Ishikawa (cell line): ENCODE measurements at regions not wholly inside any gene's neighbourhood (a gene's known extent, or its start where the extent isn't known, plus 50 kb on each side); places are given as distances from the start of the nearest gene placed in this dataset.

ENCODE experiments used
- CEBPB ChIP-seq: IDR thresholded peaks from 2 replicates; pipeline ENCODE4 v1.6.1; 2012
- CREB1 ChIP-seq: IDR thresholded peaks from 2 replicates; pipeline ENCODE4 v1.6.1; 2012; ENCODE audit warnings: low read depth
- EGR1 ChIP-seq: IDR thresholded peaks from 2 replicates; pipeline ENCODE4 v1.6.1; 2012
- EP300 ChIP-seq: IDR thresholded peaks from 2 replicates; pipeline ENCODE4 v1.6.1; 2012; ENCODE audit warnings: borderline replicate concordance
- FOXM1 ChIP-seq: IDR thresholded peaks from 2 replicates; pipeline ENCODE4 v1.6.1; 2012; ENCODE audit warnings: low read depth, borderline replicate concordance
- NFIC ChIP-seq: IDR thresholded peaks from 2 replicates; pipeline ENCODE4 v1.6.1; 2012
- RAD21 ChIP-seq: IDR thresholded peaks from 2 replicates; pipeline ENCODE4 v1.6.1; 2012; ENCODE audit warnings: low read depth
- TAF1 ChIP-seq: IDR thresholded peaks from 2 replicates; pipeline ENCODE4 v1.6.1; 2012; ENCODE audit warnings: low read depth, mild to moderate bottlenecking
- TCF12 ChIP-seq: IDR thresholded peaks from 2 replicates; pipeline ENCODE4 v1.6.1; 2012; ENCODE audit warnings: low read depth
- TEAD4 ChIP-seq: IDR thresholded peaks from 2 replicates; pipeline ENCODE4 v1.6.1; 2012
- YY1 ChIP-seq: IDR thresholded peaks from 2 replicates; pipeline ENCODE4 v1.6.1; 2012; ENCODE audit warnings: low read depth
- ZBTB7A ChIP-seq: IDR thresholded peaks from 2 replicates; pipeline ENCODE4 v1.6.1; 2012; ENCODE audit warnings: low read depth
- TF ChIP-seq, protein P1 (sequence below): IDR thresholded peaks from 2 replicates; pipeline ENCODE4 v1.6.1; 2012; ENCODE audit warnings: low read depth, mild to moderate bottlenecking
- TF ChIP-seq, protein P2 (sequence below): IDR thresholded peaks from 2 replicates; pipeline ENCODE4 v1.6.1; 2012
- TF ChIP-seq, protein P3 (sequence below): IDR thresholded peaks from 2 replicates; pipeline ENCODE4 v1.6.1; 2012

DNA sequence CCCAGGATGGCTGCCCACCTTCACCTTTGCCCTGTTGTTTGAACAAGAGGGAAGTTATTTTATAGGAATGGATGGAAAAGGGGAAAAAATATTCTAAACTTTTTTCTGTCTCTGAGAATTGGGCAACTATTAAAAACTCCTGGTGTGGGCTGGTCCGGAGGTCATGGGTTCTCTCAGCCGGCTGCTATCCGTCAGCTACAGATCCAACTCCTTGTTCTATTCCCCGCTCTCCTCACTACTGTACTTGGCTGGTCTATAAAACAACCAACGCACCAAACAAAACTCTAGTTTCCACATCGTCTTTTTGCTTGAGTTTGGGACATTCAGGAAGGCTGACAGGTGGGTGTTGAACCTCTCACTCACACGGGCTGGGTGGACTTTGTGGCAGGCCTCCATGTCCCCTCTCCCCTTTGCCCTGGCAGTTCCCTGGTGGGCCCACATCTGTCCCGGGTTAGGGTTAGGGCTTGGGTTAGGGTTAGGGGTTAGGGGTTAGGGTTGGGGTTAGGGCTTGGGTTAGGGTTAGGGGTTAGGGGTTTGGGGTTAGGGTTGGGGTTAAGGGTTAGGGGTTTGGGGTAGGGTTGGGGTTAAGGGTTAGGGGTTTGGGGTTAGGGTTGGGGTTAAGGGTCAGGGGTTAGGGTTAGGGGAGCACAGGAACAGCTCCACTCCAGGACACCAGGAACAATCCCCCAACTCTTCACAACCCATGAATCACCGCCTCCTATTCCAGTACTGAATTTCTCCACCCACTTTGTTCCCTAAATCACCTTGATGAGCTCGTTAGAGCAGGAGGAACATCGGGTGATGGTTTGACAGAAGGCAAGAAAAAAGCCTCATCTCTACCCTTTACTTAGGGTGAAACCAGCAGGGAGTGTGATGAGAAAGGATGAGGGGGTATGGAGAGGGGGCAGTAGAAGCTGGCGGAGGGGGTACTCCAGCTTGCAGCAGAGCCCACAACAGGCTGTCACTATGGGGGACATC lies 302.1 kb upstream of the IRX4 start:
- no peak for TF ChIP-seq FOXM1
- TF ChIP-seq, protein P1, sequence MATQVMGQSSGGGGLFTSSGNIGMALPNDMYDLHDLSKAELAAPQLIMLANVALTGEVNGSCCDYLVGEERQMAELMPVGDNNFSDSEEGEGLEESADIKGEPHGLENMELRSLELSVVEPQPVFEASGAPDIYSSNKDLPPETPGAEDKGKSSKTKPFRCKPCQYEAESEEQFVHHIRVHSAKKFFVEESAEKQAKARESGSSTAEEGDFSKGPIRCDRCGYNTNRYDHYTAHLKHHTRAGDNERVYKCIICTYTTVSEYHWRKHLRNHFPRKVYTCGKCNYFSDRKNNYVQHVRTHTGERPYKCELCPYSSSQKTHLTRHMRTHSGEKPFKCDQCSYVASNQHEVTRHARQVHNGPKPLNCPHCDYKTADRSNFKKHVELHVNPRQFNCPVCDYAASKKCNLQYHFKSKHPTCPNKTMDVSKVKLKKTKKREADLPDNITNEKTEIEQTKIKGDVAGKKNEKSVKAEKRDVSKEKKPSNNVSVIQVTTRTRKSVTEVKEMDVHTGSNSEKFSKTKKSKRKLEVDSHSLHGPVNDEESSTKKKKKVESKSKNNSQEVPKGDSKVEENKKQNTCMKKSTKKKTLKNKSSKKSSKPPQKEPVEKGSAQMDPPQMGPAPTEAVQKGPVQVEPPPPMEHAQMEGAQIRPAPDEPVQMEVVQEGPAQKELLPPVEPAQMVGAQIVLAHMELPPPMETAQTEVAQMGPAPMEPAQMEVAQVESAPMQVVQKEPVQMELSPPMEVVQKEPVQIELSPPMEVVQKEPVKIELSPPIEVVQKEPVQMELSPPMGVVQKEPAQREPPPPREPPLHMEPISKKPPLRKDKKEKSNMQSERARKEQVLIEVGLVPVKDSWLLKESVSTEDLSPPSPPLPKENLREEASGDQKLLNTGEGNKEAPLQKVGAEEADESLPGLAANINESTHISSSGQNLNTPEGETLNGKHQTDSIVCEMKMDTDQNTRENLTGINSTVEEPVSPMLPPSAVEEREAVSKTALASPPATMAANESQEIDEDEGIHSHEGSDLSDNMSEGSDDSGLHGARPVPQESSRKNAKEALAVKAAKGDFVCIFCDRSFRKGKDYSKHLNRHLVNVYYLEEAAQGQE = no peak
- no peak for TF ChIP-seq TCF12
- no peak for TF ChIP-seq NFIC
- TF ChIP-seq TAF1 = no peak

DNA sequence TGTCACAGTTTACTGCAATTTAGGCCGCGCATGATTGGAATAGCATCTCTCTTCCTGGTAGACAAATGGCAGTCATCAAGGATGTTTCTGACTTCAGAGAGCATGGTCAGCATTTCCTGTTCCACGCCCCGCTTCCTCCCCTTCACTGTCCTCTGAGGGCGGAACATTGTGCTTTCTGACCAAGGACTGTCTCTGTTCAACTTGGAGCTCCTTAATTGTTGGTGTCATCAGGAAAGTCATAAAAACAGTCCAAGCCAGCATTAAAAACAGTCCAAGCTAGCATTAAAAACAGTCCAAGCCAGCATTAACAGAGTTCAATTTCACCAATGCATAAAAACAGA lies 301.3 kb upstream of the IRX4 start:
- TF ChIP-seq CEBPB (no peak), FOXM1 (no peak), TEAD4 (no peak), NFIC (no peak), EGR1 (no peak), CREB1 (no peak), EP300 (no peak), TAF1 (no peak), YY1 (no peak), RAD21 (no peak), ZBTB7A (no peak), TCF12 (no peak)
- TF ChIP-seq, protein P2, sequence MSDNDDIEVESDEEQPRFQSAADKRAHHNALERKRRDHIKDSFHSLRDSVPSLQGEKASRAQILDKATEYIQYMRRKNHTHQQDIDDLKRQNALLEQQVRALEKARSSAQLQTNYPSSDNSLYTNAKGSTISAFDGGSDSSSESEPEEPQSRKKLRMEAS = no peak
- TF ChIP-seq, protein P3, sequence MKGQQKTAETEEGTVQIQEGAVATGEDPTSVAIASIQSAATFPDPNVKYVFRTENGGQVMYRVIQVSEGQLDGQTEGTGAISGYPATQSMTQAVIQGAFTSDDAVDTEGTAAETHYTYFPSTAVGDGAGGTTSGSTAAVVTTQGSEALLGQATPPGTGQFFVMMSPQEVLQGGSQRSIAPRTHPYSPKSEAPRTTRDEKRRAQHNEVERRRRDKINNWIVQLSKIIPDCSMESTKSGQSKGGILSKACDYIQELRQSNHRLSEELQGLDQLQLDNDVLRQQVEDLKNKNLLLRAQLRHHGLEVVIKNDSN = no peak
- TF ChIP-seq, protein P1 = no peak

DNA sequence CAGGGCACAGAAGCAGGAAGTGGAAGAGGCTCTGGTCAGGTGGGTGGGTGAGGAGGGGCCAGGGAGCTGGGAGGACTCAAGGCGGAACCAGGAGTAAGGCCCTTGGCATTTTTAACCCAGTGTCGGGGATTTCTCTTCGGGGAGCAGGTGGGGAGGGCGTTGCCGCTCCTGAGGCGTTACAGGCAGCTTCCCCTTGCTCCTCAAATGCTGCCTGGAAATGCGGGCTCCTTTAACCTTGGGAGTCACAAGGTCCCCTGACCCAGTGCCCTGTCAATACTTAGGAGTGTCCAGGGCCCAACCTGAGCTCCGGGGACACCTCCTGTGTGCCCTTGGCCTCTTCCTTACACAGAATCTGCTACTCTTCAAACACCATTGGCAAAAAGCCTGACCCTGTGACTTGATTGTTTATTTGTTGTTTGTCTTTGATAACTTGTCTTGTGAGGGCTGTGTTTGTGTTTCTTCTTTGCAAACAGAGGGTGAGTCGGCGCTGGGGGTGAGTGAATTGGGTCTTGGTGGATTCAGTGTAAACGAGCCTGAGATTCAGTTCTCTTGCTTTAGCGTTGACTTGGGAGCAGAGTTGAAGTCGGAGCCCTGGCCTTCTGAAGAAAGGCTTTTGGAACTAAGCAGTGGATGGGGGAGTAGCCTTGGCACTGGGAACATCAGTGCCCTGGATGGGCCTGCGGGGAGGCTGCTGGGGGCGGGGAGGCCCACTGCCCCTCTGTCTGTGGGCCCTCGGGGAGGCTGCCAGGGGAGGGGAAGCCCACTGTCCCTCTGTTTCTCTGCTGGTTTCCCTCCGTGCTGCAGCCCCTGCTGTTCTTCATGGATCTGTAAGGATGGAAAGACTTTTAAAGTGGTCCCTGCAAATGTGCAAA lies 300.7 kb upstream of the IRX4 start:
- no peak for TF ChIP-seq CREB1
- TF ChIP-seq, protein P1 = no peak
- TF ChIP-seq, protein P3 = no peak
- no peak for TF ChIP-seq TEAD4
- TF ChIP-seq TAF1 = no peak
- TF ChIP-seq TCF12 = no peak
- TF ChIP-seq YY1 = no peak
- no peak for TF ChIP-seq CEBPB
- TF ChIP-seq, protein P2 = no peak
- no peak for TF ChIP-seq RAD21
- no peak for TF ChIP-seq ZBTB7A
- TF ChIP-seq NFIC = no peak

DNA sequence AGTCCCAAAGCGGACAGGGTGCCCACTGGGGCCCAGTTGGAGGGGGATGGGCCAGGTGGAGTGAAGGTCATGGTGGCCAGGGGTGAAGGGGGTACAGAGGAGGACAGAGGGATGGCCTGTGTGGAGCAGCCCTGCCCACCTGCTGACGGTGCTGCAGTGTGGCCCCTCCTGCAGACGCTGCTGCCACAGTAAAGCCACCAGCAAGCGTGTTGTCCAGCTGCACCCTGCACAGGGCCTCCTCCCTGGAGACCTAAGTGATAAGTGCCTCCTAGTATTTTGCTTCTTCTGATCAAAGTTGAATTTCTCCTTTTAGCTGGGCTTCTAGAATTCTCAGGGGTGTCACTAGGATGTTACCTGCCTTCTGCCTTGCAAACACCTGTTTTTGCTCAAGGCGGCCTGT lies 299.3 kb upstream of the IRX4 start:
- TF ChIP-seq TEAD4 (no peak), EP300 (no peak), CEBPB (no peak), FOXM1 (no peak), ZBTB7A (no peak), TAF1 (no peak), TCF12 (no peak), NFIC (no peak), YY1 (no peak)
- TF ChIP-seq, protein P2 = no peak
- TF ChIP-seq, protein P3 = no peak
- TF ChIP-seq, protein P1 = no peak
